ENCODE measurements at regions not wholly inside any gene's neighbourhood (a gene's known extent, or its start where the extent isn't known, plus 50 kb on each side); places are given as distances from the start of the nearest gene placed in this dataset.

- no peak overlapping the region for H3K9ac ChIP-seq (ENCODE audit: insufficient read length)
- DNase-seq (ENCODE audit: low read depth, low spot score): no peak
Observed at GRCh38 chr1:185666582-185666981, 67.6 kb upstream of the HMCN1 start.

GRCh38 chr1:185663771-185664296, 70.4 kb upstream of the HMCN1 start:
- no peaks in the 10 kb centered on the region for H3K9me3 ChIP-seq (ENCODE audit: low read depth, low read length)
- TF ChIP-seq POLR2AphosphoS5 (IDR thresholded peaks at IDR 0.05; ENCODE audit: borderline replicate concordance, low read depth, low read length) (no peak; the same call in 1 of the 2 replicates), EZH2 (IDR thresholded peaks at IDR 0.05) (no peak), FOXP2 (optimal IDR thresholded peaks at IDR 0.05; ENCODE audit: control extremely low read depth, extremely low read length, insufficient read depth) (no peak)
- H3K36me3 ChIP-seq (ENCODE audit: insufficient read depth, low read length): no peaks in the 10 kb centered on the region
- no peak overlapping the region for H3K4me3 ChIP-seq
- DNase-seq (ENCODE audit: low read depth, low spot score): no peak
- H3K9ac ChIP-seq (ENCODE audit: insufficient read length): no peak overlapping the region
- peak overlapping the region; percentile 83 for H3K27ac ChIP-seq

More at GRCh38 chr1:185666582-185666981, 67.6 kb upstream of the HMCN1 start:
- peak overlapping the region; percentile 83; the same call in 1 of the 2 replicates for H3K27ac ChIP-seq
- TF ChIP-seq FOXP2 (optimal IDR thresholded peaks at IDR 0.05; ENCODE audit: control extremely low read depth, extremely low read length, insufficient read depth): no peak
- no peaks in the 10 kb centered on the region for H3K36me3 ChIP-seq (ENCODE audit: insufficient read depth, low read length)
- no peak overlapping the region for H3K4me3 ChIP-seq
- no peaks in the 10 kb centered on the region for H3K9me3 ChIP-seq (ENCODE audit: low read depth, low read length)

- TF ChIP-seq POLR2AphosphoS5 (IDR thresholded peaks at IDR 0.05; ENCODE audit: borderline replicate concordance, low read depth, low read length) (no peak), FOXP2 (optimal IDR thresholded peaks at IDR 0.05; ENCODE audit: control extremely low read depth, extremely low read length, insufficient read depth) (no peak), EZH2 (IDR thresholded peaks at IDR 0.05) (no peak)
- DNase-seq (ENCODE audit: low read depth, low spot score): no peak
- H3K36me3 ChIP-seq (ENCODE audit: insufficient read depth, low read length): no peaks in the 10 kb centered on the region
- H3K4me3 ChIP-seq: no peak overlapping the region
- no peaks in the 10 kb centered on the region for H3K9me3 ChIP-seq (ENCODE audit: low read depth, low read length)
- H3K27ac ChIP-seq: peak overlapping the region; percentile 83; the same call in 1 of the 2 replicates
- H3K9ac ChIP-seq (ENCODE audit: insufficient read length): no peak overlapping the region
Observed at GRCh38 chr1:185663332-185663731, 70.9 kb upstream of the HMCN1 start.

- TF ChIP-seq EZH2 (IDR thresholded peaks at IDR 0.05) (no peak), POLR2AphosphoS5 (IDR thresholded peaks at IDR 0.05; ENCODE audit: borderline replicate concordance, low read depth, low read length) (no peak), FOXP2 (optimal IDR thresholded peaks at IDR 0.05; ENCODE audit: control extremely low read depth, extremely low read length, insufficient read depth) (no peak)
- no peak overlapping the region for H3K4me3 ChIP-seq
- DNase-seq (ENCODE audit: low read depth, low spot score): no peak
- peak overlapping the region; percentile 83 for H3K27ac ChIP-seq
- no peaks in the 10 kb centered on the region for H3K36me3 ChIP-seq (ENCODE audit: insufficient read depth, low read length)
- H3K9ac ChIP-seq (ENCODE audit: insufficient read length): no peak overlapping the region
- H3K9me3 ChIP-seq (ENCODE audit: low read depth, low read length): no peaks in the 10 kb centered on the region
Observed at GRCh38 chr1:185661971-185662370, 72.2 kb upstream of the HMCN1 start.

- H3K4me3 ChIP-seq: no peak overlapping the region; the same call in 1 of the 2 replicates
- TF ChIP-seq EZH2 (IDR thresholded peaks at IDR 0.05) (no peak), FOXP2 (optimal IDR thresholded peaks at IDR 0.05; ENCODE audit: control extremely low read depth, extremely low read length, insufficient read depth) (no peak), POLR2AphosphoS5 (IDR thresholded peaks at IDR 0.05; ENCODE audit: borderline replicate concordance, low read depth, low read length) (no peak)
- no peaks in the 10 kb centered on the region for H3K36me3 ChIP-seq (ENCODE audit: insufficient read depth, low read length)
- H3K9me3 ChIP-seq (ENCODE audit: low read depth, low read length): no peaks in the 10 kb centered on the region
- peak overlapping the region; percentile 87 for H3K27ac ChIP-seq
- no peak for DNase-seq (ENCODE audit: low read depth, low spot score)
- no peak overlapping the region for H3K9ac ChIP-seq (ENCODE audit: insufficient read length)
Observed at GRCh38 chr1:185656663-185657062, 77.5 kb upstream of the HMCN1 start.

GRCh38 chr1:185654952-185655314, 79.3 kb upstream of the HMCN1 start:
- no peak for DNase-seq (ENCODE audit: low read depth, low spot score)
- TF ChIP-seq EZH2 (IDR thresholded peaks at IDR 0.05) (no peak), FOXP2 (optimal IDR thresholded peaks at IDR 0.05; ENCODE audit: control extremely low read depth, extremely low read length, insufficient read depth) (no peak), POLR2AphosphoS5 (IDR thresholded peaks at IDR 0.05; ENCODE audit: borderline replicate concordance, low read depth, low read length) (no peak)
- Histone ChIP-seq H3K9me3 (ENCODE audit: low read depth, low read length) (no peaks in the 10 kb centered on the region), H3K4me3 (no peak overlapping the region), H3K36me3 (ENCODE audit: insufficient read depth, low read length) (no peaks in the 10 kb centered on the region), H3K9ac (ENCODE audit: insufficient read length) (no peak overlapping the region), H3K27ac (no peak overlapping the region)

- no peak for DNase-seq (ENCODE audit: low read depth, low spot score)
- H3K36me3 ChIP-seq (ENCODE audit: insufficient read depth, low read length): no peaks in the 10 kb centered on the region
- TF ChIP-seq FOXP2 (optimal IDR thresholded peaks at IDR 0.05; ENCODE audit: control extremely low read depth, extremely low read length, insufficient read depth) (no peak), EZH2 (IDR thresholded peaks at IDR 0.05) (no peak), POLR2AphosphoS5 (IDR thresholded peaks at IDR 0.05; ENCODE audit: borderline replicate concordance, low read depth, low read length) (no peak)
- H3K9me3 ChIP-seq (ENCODE audit: low read depth, low read length): no peaks in the 10 kb centered on the region
- no peak overlapping the region for H3K4me3 ChIP-seq
- no peak overlapping the region for H3K27ac ChIP-seq
- no peak overlapping the region for H3K9ac ChIP-seq (ENCODE audit: insufficient read length)
Observed at GRCh38 chr1:185654199-185654951, 79.8 kb upstream of the HMCN1 start.

- no peak overlapping the region for H3K9ac ChIP-seq (ENCODE audit: insufficient read length)
- H3K9me3 ChIP-seq (ENCODE audit: low read depth, low read length): no peaks in the 10 kb centered on the region
- no peak overlapping the region for H3K27ac ChIP-seq
- no peak for DNase-seq (ENCODE audit: low read depth, low spot score)
- TF ChIP-seq FOXP2 (optimal IDR thresholded peaks at IDR 0.05; ENCODE audit: control extremely low read depth, extremely low read length, insufficient read depth) (no peak), EZH2 (IDR thresholded peaks at IDR 0.05) (no peak), POLR2AphosphoS5 (IDR thresholded peaks at IDR 0.05; ENCODE audit: borderline replicate concordance, low read depth, low read length) (no peak)
- no peak overlapping the region for H3K4me3 ChIP-seq
- no peaks in the 10 kb centered on the region for H3K36me3 ChIP-seq (ENCODE audit: insufficient read depth, low read length)
Observed at GRCh38 chr1:185653615-185654014, 80.6 kb upstream of the HMCN1 start.

All from SK-N-MC (cell line).